ENCODE measurements at regions not wholly inside any gene's neighbourhood (a gene's known extent, or its start where the extent isn't known, plus 50 kb on each side); places are given as distances from the start of the nearest gene placed in this dataset.

DNA sequence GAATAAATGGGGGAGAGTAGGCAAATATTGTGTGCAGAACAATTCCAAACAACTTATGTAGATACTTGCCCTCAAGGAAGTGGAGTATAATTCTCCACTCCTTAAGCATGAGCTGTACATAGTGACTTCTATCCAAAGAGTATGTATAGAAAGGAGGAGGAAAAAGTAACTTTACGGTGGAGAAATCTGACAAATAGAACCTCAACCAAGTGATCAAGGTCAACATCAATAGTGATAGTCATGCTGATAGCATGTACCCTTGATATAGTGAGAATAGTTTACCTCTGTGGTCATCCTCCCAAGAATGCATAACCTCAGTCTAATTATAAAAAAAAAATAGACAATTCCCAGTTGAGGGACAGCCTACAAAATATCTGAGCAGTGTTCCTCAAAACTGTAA, 89.1 kb upstream of the NANOS1 start:
- Mint-ChIP-seq H3K36me3 (ENCODE audit: insufficient read depth) (no peaks in the 10 kb centered on the region), H3K4me1 (ENCODE audit: low read depth) (no peaks in the 10 kb centered on the region), H3K27ac (no peak overlapping the region), H3K27me3 (no peaks in the 10 kb centered on the region), H3K4me3 (ENCODE audit: low read depth) (no peak overlapping the region), H3K9me3 (ENCODE audit: low read depth) (peaks cover 3% of the 10 kb centered on the region)
- DNase-seq (ENCODE audit: low spot score, unreplicated experiment): no peak
- TF ChIP-seq, protein P1, sequence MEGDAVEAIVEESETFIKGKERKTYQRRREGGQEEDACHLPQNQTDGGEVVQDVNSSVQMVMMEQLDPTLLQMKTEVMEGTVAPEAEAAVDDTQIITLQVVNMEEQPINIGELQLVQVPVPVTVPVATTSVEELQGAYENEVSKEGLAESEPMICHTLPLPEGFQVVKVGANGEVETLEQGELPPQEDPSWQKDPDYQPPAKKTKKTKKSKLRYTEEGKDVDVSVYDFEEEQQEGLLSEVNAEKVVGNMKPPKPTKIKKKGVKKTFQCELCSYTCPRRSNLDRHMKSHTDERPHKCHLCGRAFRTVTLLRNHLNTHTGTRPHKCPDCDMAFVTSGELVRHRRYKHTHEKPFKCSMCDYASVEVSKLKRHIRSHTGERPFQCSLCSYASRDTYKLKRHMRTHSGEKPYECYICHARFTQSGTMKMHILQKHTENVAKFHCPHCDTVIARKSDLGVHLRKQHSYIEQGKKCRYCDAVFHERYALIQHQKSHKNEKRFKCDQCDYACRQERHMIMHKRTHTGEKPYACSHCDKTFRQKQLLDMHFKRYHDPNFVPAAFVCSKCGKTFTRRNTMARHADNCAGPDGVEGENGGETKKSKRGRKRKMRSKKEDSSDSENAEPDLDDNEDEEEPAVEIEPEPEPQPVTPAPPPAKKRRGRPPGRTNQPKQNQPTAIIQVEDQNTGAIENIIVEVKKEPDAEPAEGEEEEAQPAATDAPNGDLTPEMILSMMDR (IDR thresholded peaks at IDR 0.05; ENCODE audit: unreplicated experiment): no peak

DNA sequence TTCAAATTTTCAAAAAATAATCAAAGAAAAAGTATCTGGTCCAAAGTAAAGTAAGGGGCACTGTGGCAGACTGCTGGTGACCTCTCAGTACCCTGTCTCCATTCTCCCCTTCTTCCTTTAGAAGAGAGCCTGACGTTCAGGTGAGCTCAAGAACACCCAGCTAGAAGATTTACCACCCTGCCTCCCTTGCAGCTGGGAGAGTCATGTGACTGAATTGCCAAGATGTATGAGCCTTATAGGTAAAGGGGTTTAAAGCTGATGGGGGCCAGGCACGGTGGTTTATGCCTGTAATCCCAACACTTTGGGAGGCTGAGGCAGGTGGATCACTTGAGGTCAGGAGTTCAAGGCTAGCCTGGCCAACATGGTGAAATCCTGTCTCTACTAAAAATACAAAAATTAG, 86.3 kb upstream of the NANOS1 start:
- TF ChIP-seq, protein P1 (IDR thresholded peaks at IDR 0.05; ENCODE audit: unreplicated experiment): no peak
- no peaks in the 10 kb centered on the region for H3K4me1 Mint-ChIP-seq (ENCODE audit: low read depth)
- no peak overlapping the region for H3K27ac Mint-ChIP-seq
- DNase-seq (ENCODE audit: low spot score, unreplicated experiment): no peak
- peaks cover 3% of the 10 kb centered on the region for H3K9me3 Mint-ChIP-seq (ENCODE audit: low read depth)
- no peak overlapping the region for H3K4me3 Mint-ChIP-seq (ENCODE audit: low read depth)
- peaks cover 4% of the 10 kb centered on the region for H3K27me3 Mint-ChIP-seq
- no peaks in the 10 kb centered on the region for H3K36me3 Mint-ChIP-seq (ENCODE audit: insufficient read depth)

DNA sequence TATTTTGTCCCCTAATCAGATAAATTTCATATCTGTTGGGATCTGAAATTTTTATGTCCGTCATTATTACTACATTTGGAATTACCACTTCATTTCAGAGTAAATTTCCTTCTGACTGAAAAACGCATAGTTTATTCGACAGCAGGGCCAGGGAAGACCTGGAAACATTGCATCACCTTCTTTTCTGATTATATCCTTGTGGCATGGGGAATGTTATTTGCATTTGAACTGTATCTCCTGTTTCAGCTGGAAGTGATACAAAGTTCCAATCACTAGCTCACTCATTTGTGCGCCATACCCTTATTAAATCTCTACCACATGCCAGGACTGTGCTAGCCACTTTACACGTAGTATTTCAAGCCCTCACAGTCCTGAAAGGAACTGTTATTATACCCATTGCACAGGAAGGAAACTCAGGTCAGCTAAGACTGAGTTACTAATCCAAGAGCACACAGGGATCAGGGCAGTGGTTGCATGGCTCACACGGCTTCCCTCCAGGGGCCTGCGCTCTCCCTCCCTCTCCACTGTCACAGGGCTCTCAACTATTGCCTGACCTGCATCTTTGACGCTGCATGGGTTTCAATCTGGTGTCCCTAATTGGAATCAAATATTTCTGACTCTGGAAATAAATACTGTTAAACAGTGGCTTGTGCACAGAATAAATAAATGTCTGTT, 84.4 kb upstream of the NANOS1 start:
- TF ChIP-seq, protein P1 (IDR thresholded peaks at IDR 0.05; ENCODE audit: unreplicated experiment): no peak
- H3K9me3 Mint-ChIP-seq (ENCODE audit: low read depth): peaks cover 3% of the 10 kb centered on the region
- H3K27ac Mint-ChIP-seq: no peak overlapping the region
- H3K36me3 Mint-ChIP-seq (ENCODE audit: insufficient read depth): no peaks in the 10 kb centered on the region
- peaks cover 4% of the 10 kb centered on the region for H3K27me3 Mint-ChIP-seq
- no peak for DNase-seq (ENCODE audit: low spot score, unreplicated experiment)
- no peaks in the 10 kb centered on the region for H3K4me1 Mint-ChIP-seq (ENCODE audit: low read depth)
- no peak overlapping the region for H3K4me3 Mint-ChIP-seq (ENCODE audit: low read depth)

DNA sequence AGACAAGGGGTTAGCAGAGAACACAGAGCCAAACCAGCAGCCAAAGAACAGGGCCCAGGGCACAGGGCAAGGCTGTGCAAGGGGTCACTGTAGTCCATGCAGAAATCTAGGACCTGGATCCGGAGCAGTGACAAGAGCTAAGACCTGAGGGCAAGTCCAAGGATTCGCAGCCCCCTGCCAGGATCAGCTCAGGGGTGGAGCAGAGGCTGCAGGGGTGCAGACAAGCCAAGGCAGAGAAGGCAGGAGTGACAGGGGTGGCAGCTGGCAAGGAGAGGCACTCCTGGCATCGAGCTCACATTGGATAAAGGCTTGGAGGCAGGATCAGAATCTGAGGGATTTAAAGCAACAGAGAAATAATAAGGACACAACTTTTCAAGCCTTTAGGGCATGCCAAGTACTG, 80.7 kb upstream of the NANOS1 start:
- H3K4me1 Mint-ChIP-seq (ENCODE audit: low read depth): peaks cover 6% of the 10 kb centered on the region
- no peak overlapping the region for H3K27ac Mint-ChIP-seq
- H3K9me3 Mint-ChIP-seq (ENCODE audit: low read depth): no peaks in the 10 kb centered on the region
- H3K4me3 Mint-ChIP-seq (ENCODE audit: low read depth): no peak overlapping the region
- no peak for DNase-seq (ENCODE audit: low spot score, unreplicated experiment)
- H3K36me3 Mint-ChIP-seq (ENCODE audit: insufficient read depth): no peaks in the 10 kb centered on the region
- TF ChIP-seq, protein P1 (IDR thresholded peaks at IDR 0.05; ENCODE audit: unreplicated experiment): no peak
- H3K27me3 Mint-ChIP-seq: peaks cover 4% of the 10 kb centered on the region

DNA sequence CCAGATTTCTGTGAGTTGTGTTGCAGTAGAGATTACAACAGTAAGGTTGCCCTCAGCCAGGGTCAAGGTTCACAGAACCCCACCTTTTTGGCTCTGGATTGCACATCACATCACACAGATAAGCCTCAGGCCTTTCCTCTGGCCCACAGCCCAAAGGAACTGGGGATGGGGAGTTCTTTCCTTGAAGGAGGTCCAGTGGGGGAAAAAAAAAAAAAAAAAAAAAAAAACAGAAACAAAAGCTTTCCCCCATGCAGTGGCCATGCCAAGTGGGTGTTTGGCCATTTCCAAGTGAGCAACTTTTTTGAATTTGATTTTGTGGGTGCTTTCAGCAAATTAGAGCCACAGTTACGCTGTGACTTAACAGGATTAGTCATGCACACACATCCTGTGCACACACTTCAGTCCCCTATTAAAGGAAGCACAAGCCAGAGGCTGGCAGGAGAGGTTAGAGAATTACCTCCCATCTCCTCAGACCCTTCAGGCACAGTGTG, 79.3 kb upstream of the NANOS1 start:
- no peak for DNase-seq (ENCODE audit: low spot score, unreplicated experiment)
- Mint-ChIP-seq H3K9me3 (ENCODE audit: low read depth) (no peaks in the 10 kb centered on the region), H3K4me3 (ENCODE audit: low read depth) (no peak overlapping the region), H3K4me1 (ENCODE audit: low read depth) (peaks cover 6% of the 10 kb centered on the region), H3K27me3 (peaks cover 4% of the 10 kb centered on the region), H3K27ac (no peak overlapping the region), H3K36me3 (ENCODE audit: insufficient read depth) (no peaks in the 10 kb centered on the region)
- TF ChIP-seq, protein P1 (IDR thresholded peaks at IDR 0.05; ENCODE audit: unreplicated experiment): no peak

Data from progenitor cell of endocrine pancreas (in vitro differentiated cells).